HEK293 (cell line): ENCODE measurements at regions not wholly inside any gene's neighbourhood (a gene's known extent, or its start where the extent isn't known, plus 50 kb on each side); places are given as distances from the start of the nearest gene placed in this dataset.
A peak's percentile ranks its signal among the peaks of the same experiment; 100 is the strongest.

ENCODE experiments used
- CTCF ChIA-PET: fragments of 350-600 bp; formaldehyde crosslinking; extraction: SDS; loops from one replicate; lab custom pipeline; 2021; ENCODE audit warnings: antibody characterized with exemption; lab: Yijun Ruan, JAX
- POLR2A ChIA-PET: fragments of 300-600 bp; formaldehyde crosslinking; extraction: SDS; loops from one replicate; lab custom pipeline; 2020; ENCODE audit warnings: antibody characterized with exemption, inconsistent platforms; lab: Yijun Ruan, JAX
- H3K27ac ChIP-seq: fragments of 200-500 bp; sonication (Bioruptor generic); 2 replicates; pipeline ENCODE4 v1.5.1; 2014; ENCODE audit warnings: low read depth, low read length, control low read depth, inconsistent platforms; ENCODE audit errors: extremely low read depth
- H3K36me3 ChIP-seq, 2 experiments: fragments of 200-500 bp in 1 of 2; sonication (Bioruptor generic) in 1 of 2; 1 replicate in 1 of 2; 2 replicates in 1 of 2; pipeline ENCODE4 v1.5.1; 2014 to 2017; ENCODE audit warnings: inconsistent platforms in 2 of 2, low read length in 2 of 2; ENCODE audit not compliant: control insufficient read depth in 2 of 2, insufficient read depth in 1 of 2
- H3K4me1 ChIP-seq: fragments of 200-500 bp; sonication (Bioruptor generic); 2 replicates; pipeline ENCODE4 v1.5.1; 2014; ENCODE audit warnings: mild to moderate bottlenecking, low read length, inconsistent platforms; ENCODE audit not compliant: control insufficient read depth, insufficient read depth
- H3K4me3 ChIP-seq: 2 replicates; pipeline ENCODE4 v1.5.1; 2011; ENCODE audit warnings: low read depth, mild to moderate bottlenecking, control low read depth, low read length, moderate library complexity
- H3K9me3 ChIP-seq: fragments of 200-500 bp; sonication (Bioruptor generic); 2 replicates; pipeline ENCODE4 v1.5.1; 2014; ENCODE audit warnings: low read depth, low read length, inconsistent platforms; ENCODE audit not compliant: control insufficient read depth, insufficient read depth
- GLI2 ChIP-seq: fragments of 450-650 bp; formaldehyde crosslinking; IDR thresholded peaks from 2 replicates; pipeline ENCODE4; 2017; ENCODE audit warnings: missing biosample characterization, missing genetic modification characterization, low read depth, borderline replicate concordance
- GLI4 ChIP-seq: fragments of 450-650 bp; formaldehyde crosslinking; IDR thresholded peaks from 2 replicates; pipeline ENCODE4 v1.5.1; 2016; ENCODE audit warnings: missing biosample characterization, missing genetic modification characterization
- MEIS1 ChIP-seq: sonication (generic); formaldehyde crosslinking; IDR thresholded peaks from 2 replicates; pipeline ENCODE4 v1.8.1; 2022; ENCODE audit warnings: missing genetic modification reagents, mild to moderate bottlenecking, borderline replicate concordance
- PRDM1 ChIP-seq: fragments of 450-650 bp; formaldehyde crosslinking; IDR thresholded peaks from 2 replicates; pipeline ENCODE4; 2016; ENCODE audit warnings: missing biosample characterization, missing genetic modification characterization
- SETDB1 ChIP-seq: IDR thresholded peaks from one replicate; pipeline ENCODE4 v1.6.1; 2017; ENCODE audit warnings: mild to moderate bottlenecking, low read length, moderate library complexity, mixed read lengths; ENCODE audit not compliant: insufficient read length
- TRIM28 ChIP-seq: IDR thresholded peaks from 2 replicates; pipeline ENCODE4 v1.6.1; 2011; ENCODE audit warnings: low read length, control low read depth, borderline replicate concordance
- ZNF16 ChIP-seq: fragments of 450-650 bp; formaldehyde crosslinking; IDR thresholded peaks from 2 replicates; pipeline ENCODE4 v1.5.1; 2016; ENCODE audit warnings: low read depth, missing biosample characterization, missing genetic modification characterization
- ZNF341 ChIP-seq: fragments of 450-650 bp; formaldehyde crosslinking; IDR thresholded peaks from 2 replicates; pipeline ENCODE4; 2016; ENCODE audit warnings: low read depth, missing biosample characterization, missing genetic modification characterization
- ZNF549 ChIP-seq: fragments of 450-650 bp; IDR thresholded peaks from 2 replicates; pipeline ENCODE4 v1.5.1; 2018; ENCODE audit warnings: missing biosample characterization, missing genetic modification characterization, mild to moderate bottlenecking, inconsistent platforms, moderate library complexity
- ZNF558 ChIP-seq: fragments of 450-650 bp; formaldehyde crosslinking; IDR thresholded peaks from 2 replicates; pipeline ENCODE4 v1.5.1; 2016; ENCODE audit warnings: missing biosample characterization, missing genetic modification characterization
- ZNF600 ChIP-seq: fragments of 450-650 bp; formaldehyde crosslinking; IDR thresholded peaks from 2 replicates; pipeline ENCODE4 v1.5.1; 2016; ENCODE audit warnings: missing biosample characterization, missing genetic modification characterization
- ZNF830 ChIP-seq: fragments of 450-650 bp; IDR thresholded peaks from 2 replicates; pipeline ENCODE4 v1.5.0; 2018; ENCODE audit warnings: missing biosample characterization, missing genetic modification characterization, low read depth, mild to moderate bottlenecking, moderate library complexity
- TF ChIP-seq, protein P1 (sequence below): fragments of 450-650 bp; formaldehyde crosslinking; IDR thresholded peaks from 2 replicates; pipeline ENCODE4 v1.5.0; 2017; ENCODE audit warnings: missing biosample characterization, missing genetic modification characterization, borderline replicate concordance

DNA sequence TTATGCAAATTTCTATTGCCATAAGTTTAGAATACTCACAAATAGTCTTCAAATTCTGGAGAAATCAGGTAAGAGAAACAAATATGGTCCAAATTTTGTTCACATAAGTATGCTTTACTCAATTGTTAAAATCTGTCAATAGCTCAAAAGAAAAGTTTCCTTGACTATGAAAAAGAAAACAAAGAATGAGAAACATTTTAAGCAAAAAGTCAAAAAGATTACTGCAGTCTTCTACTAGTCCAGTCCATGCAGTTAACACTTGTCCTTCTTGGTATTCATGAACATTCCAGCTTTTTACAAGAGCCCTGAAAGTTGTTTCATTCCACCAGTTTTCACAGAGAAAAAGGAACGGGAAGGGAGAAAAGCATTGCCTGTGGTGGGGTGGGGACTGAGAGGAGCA, 54.7 kb upstream of the ZXDA start:
- no peaks in the 10 kb centered on the region for H3K4me1 ChIP-seq
- H3K36me3 ChIP-seq = no peaks in the 10 kb centered on the region
- POLR2A ChIA-PET = no interaction called here
- CTCF ChIA-PET = no interaction called here
- TF ChIP-seq GLI2 (tag by site-specific recombination) (no peak), ZNF600 (no peak), TRIM28 (peak; percentile 87), ZNF16 (tag by site-specific recombination) (no peak), SETDB1 (peak; percentile 95), MEIS1 (CRISPR knock-in tag) (no peak), ZNF830 (tag by site-specific recombination) (no peak), ZNF558 (no peak), ZNF549 (tag by site-specific recombination) (0 out of 2 replicates have a peak, but pooled peaks have one; percentile 40), PRDM1 (no peak), ZNF341 (tag by site-specific recombination) (no peak), GLI4 (tag by site-specific recombination) (no peak)
- TF ChIP-seq, protein P1, sequence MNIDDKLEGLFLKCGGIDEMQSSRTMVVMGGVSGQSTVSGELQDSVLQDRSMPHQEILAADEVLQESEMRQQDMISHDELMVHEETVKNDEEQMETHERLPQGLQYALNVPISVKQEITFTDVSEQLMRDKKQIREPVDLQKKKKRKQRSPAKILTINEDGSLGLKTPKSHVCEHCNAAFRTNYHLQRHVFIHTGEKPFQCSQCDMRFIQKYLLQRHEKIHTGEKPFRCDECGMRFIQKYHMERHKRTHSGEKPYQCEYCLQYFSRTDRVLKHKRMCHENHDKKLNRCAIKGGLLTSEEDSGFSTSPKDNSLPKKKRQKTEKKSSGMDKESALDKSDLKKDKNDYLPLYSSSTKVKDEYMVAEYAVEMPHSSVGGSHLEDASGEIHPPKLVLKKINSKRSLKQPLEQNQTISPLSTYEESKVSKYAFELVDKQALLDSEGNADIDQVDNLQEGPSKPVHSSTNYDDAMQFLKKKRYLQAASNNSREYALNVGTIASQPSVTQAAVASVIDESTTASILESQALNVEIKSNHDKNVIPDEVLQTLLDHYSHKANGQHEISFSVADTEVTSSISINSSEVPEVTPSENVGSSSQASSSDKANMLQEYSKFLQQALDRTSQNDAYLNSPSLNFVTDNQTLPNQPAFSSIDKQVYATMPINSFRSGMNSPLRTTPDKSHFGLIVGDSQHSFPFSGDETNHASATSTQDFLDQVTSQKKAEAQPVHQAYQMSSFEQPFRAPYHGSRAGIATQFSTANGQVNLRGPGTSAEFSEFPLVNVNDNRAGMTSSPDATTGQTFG = no peak
- no peak overlapping the region for H3K4me3 ChIP-seq
- H3K27ac ChIP-seq = no peak overlapping the region
- peaks cover 3% of the 10 kb centered on the region for H3K9me3 ChIP-seq
